Kasumi-1 (cell line): ENCODE measurements at regions not wholly inside any gene's neighbourhood (a gene's known extent, or its start where the extent isn't known, plus 50 kb on each side); places are given as distances from the start of the nearest gene placed in this dataset.
"Not testable (repeated sequence)": the region's sequence is repeated elsewhere in the genome, so short reads cannot be mapped to it uniquely, and the experiment has no call there.

Experiments used
- DNase-seq, 2 experiments: peaks; one replicate each; lab custom pipeline; 2025; lab: John Stamatoyannopoulos, UW

- DNase-seq: no peak
These were observed 495.6 kb downstream of the SIPA1L2 start for GRCh38 chr1:232134365-232134764.

GRCh38 chr1:232132572-232132971 lies 497.4 kb downstream of the SIPA1L2 start:
- no peak for DNase-seq

- no peak for DNase-seq
These were observed 498.1 kb downstream of the SIPA1L2 start for GRCh38 chr1:232131715-232132391.

- no peak for DNase-seq
These were observed 499.0 kb downstream of the SIPA1L2 start for GRCh38 chr1:232130815-232131480.

GRCh38 chr1:232127190-232127589 lies 500.6 kb downstream of the DISC1 start:
- DNase-seq: peak in 1 of 2 experiments; percentile 14

- DNase-seq: no peak
These were observed 497.4 kb downstream of the DISC1 start for GRCh38 chr1:232123775-232124659.

GRCh38 chr1:232117903-232118302 lies 491.3 kb downstream of the DISC1 start:
- not testable (repeated sequence) for DNase-seq

- no peak for DNase-seq
These were observed 488.4 kb downstream of the DISC1 start for GRCh38 chr1:232114985-232115384.

GRCh38 chr1:232112076-232112475 lies 485.5 kb downstream of the DISC1 start:
- DNase-seq: no peak

GRCh38 chr1:232111611-232112010 lies 485.0 kb downstream of the DISC1 start:
- DNase-seq: no peak

- no peak for DNase-seq
These were observed 483.9 kb downstream of the DISC1 start for GRCh38 chr1:232110281-232111090.

GRCh38 chr1:232109391-232109790 lies 482.8 kb downstream of the DISC1 start:
- DNase-seq: no peak

- no peak for DNase-seq
These were observed 482.0 kb downstream of the DISC1 start for GRCh38 chr1:232108598-232108997.

GRCh38 chr1:232106415-232106814 lies 479.8 kb downstream of the DISC1 start:
- DNase-seq: no peak

- no peak for DNase-seq
These were observed 479.0 kb downstream of the DISC1 start for GRCh38 chr1:232105561-232105960.

GRCh38 chr1:232101231-232101630 lies 474.6 kb downstream of the DISC1 start:
- no peak for DNase-seq

GRCh38 chr1:232096751-232097150 lies 470.2 kb downstream of the DISC1 start:
- no peak for DNase-seq
